GM12878 (cell line): ENCODE measurements at regions not wholly inside any gene's neighbourhood (a gene's known extent, or its start where the extent isn't known, plus 50 kb on each side); places are given as distances from the start of the nearest gene placed in this dataset.

Experiments
- ATAC-seq: fragments of 200-7000 bp; cut with Tn5 transposase; 3 replicates; pipeline ENCODE4 v1.9.1; 2020; ENCODE audit warnings: mild to moderate bottlenecking, moderate library complexity
- BruUV-seq: library from RNA; stranded (reverse); fragments of 400-500 nt; replicated peaks from 2 replicates; lab custom pipeline; 2021; lab: Mats Ljungman, UMichigan
- CTCF ChIA-PET: fragments of 300-600 bp; sonication (Branson Sonifier 250); formaldehyde crosslinking; extraction: SDS; loops from one replicate; lab custom pipeline; 2021; ENCODE audit warnings: inconsistent platforms; lab: Yijun Ruan, JAX
- POLR2A ChIA-PET: fragments of 350-600 bp; formaldehyde crosslinking; extraction: SDS; loops from one replicate; lab custom pipeline; 2021; ENCODE audit warnings: inconsistent platforms; lab: Charles Lee
- RAD21 ChIA-PET: fragments of 300-600 bp; sonication (Branson Sonifier 250); formaldehyde crosslinking; loops from one replicate; lab custom pipeline; 2023; ENCODE audit warnings: antibody characterized with exemption; ENCODE audit not compliant: unreplicated experiment; lab: Charles Lee
- SMC1A ChIA-PET: fragments of 300-600 bp; sonication (Branson Sonifier 250); formaldehyde crosslinking; loops from one replicate; lab custom pipeline; 2023; ENCODE audit not compliant: unreplicated experiment, uncharacterized antibody; lab: Charles Lee
- DNase-seq: peaks from one replicate; pipeline ENCODE4 v3.0.0-alpha.2; 2011; ENCODE audit warnings: low read depth, low spot score
- FAIRE-seq: peaks from 3 replicates; lab custom pipeline; 2011; peaks lifted over from hg19 to GRCh38; lab: Jason Lieb, UNC
- H2AFZ ChIP-seq: 2 replicates; pipeline ENCODE4 v1.6.0; 2011; ENCODE audit warnings: low read depth, low read length, control low read depth; ENCODE audit not compliant: control insufficient read depth
- H3K27ac ChIP-seq: 2 replicates; pipeline ENCODE4 v1.5.1; 2011; ENCODE audit warnings: control low read depth; ENCODE audit not compliant: control insufficient read depth, insufficient read depth
- H3K27me3 ChIP-seq, 2 experiments: replicated peaks in 1 of 2; 2 replicates each; pipeline versions ENCODE4 v1.6.0 to v1.6.1; 2011; ENCODE audit warnings: low read length in 1 of 2; ENCODE audit not compliant: control insufficient read depth in 2 of 2, insufficient read depth in 2 of 2
- H3K36me3 ChIP-seq, 2 experiments: 2 replicates each; pipeline ENCODE4 v1.5.1; 2011; ENCODE audit warnings: low read length in 1 of 2; ENCODE audit not compliant: control insufficient read depth in 2 of 2, insufficient read depth in 2 of 2
- H3K4me1 ChIP-seq: 2 replicates; pipeline ENCODE4 v1.6.1; 2011; ENCODE audit warnings: mild to moderate bottlenecking, low read length, moderate library complexity, mixed read lengths; ENCODE audit not compliant: control insufficient read depth, insufficient read depth
- H3K4me2 ChIP-seq: 2 replicates; pipeline ENCODE4 v1.6.0; 2011; ENCODE audit warnings: control low read depth; ENCODE audit not compliant: control insufficient read depth, insufficient read depth
- H3K4me3 ChIP-seq: fragments of 200-600 bp; sonication (generic); 2 replicates; pipeline ENCODE4 v1.5.1; 2016
- H3K79me2 ChIP-seq: 2 replicates; pipeline ENCODE4 v1.6.0; 2011; ENCODE audit warnings: low read length; ENCODE audit not compliant: control insufficient read depth, insufficient read depth
- H3K9ac ChIP-seq: 2 replicates; pipeline ENCODE4 v1.8.0; 2011; ENCODE audit warnings: low read length, control low read depth, mixed read lengths; ENCODE audit not compliant: control insufficient read depth, insufficient read depth
- H3K9me3 ChIP-seq: replicated peaks from 3 replicates; pipeline ENCODE4 v1.5.1; 2011; ENCODE audit warnings: mild to moderate bottlenecking, low read length; ENCODE audit not compliant: control insufficient read depth, insufficient read depth
- H4K20me1 ChIP-seq: 2 replicates; pipeline ENCODE4 v1.6.0; 2011; ENCODE audit not compliant: control insufficient read depth, insufficient read depth
- EZH2 ChIP-seq: IDR thresholded peaks from 2 replicates; pipeline ENCODE4 v1.6.1; 2012; ENCODE audit warnings: low read depth, mild to moderate bottlenecking, control low read depth, inconsistent platforms, low read length, borderline replicate concordance; ENCODE audit not compliant: control insufficient read depth
- MAX ChIP-seq: IDR thresholded peaks from 2 replicates; pipeline ENCODE4 v1.6.1; 2012; ENCODE audit warnings: low read depth, low read length, improper control_type of control experiment
- MXI1 ChIP-seq: fragments of 150-350 bp; IDR thresholded peaks from 2 replicates; pipeline ENCODE4 v1.6.1; 2011; ENCODE audit warnings: low read depth, mild to moderate bottlenecking, inconsistent platforms, low read length, improper control_type of control experiment
- RELA ChIP-seq: fragments of 450-650 bp; IDR thresholded peaks from 2 replicates; pipeline ENCODE4 v1.8.0; 2014; ENCODE audit warnings: borderline replicate concordance; ENCODE audit not compliant: partially characterized antibody
- ZBTB11 ChIP-seq: fragments of 450-650 bp; formaldehyde crosslinking; IDR thresholded peaks from 2 replicates; pipeline ENCODE4 v1.5.0; 2022; ENCODE audit warnings: mild to moderate bottlenecking, missing genetic modification characterization
- WGBS: methylation state at CpG from one replicate; pipeline ENCODE4 v1.1.6; 2016; ENCODE audit warnings: low lambda C conversion rate; ENCODE audit not compliant: insufficient replicate concordance, insufficient coverage; ENCODE audit errors: missing lambda C conversion rate; 5-methylcytosine and 5-hydroxymethylcytosine counted together
- in situ Hi-C: fragments of 300-500 bp; cut with MboI; formaldehyde crosslinking; loops from 9 replicates; pipeline ENCODE4 v1.14.3; 2018; ENCODE audit warnings: mixed read lengths
- intact Hi-C: fragments of 100-400 bp; cut with micrococcal nuclease; formaldehyde crosslinking; loops from one replicate; pipeline ENCODE4 v1.14.2; 2022; ENCODE audit not compliant: unreplicated experiment
- TF ChIP-seq, protein P1 (sequence below): fragments of 450-650 bp; IDR thresholded peaks from 2 replicates; pipeline ENCODE4 v1.6.1; 2017; ENCODE audit warnings: mild to moderate bottlenecking, moderate library complexity

DNA sequence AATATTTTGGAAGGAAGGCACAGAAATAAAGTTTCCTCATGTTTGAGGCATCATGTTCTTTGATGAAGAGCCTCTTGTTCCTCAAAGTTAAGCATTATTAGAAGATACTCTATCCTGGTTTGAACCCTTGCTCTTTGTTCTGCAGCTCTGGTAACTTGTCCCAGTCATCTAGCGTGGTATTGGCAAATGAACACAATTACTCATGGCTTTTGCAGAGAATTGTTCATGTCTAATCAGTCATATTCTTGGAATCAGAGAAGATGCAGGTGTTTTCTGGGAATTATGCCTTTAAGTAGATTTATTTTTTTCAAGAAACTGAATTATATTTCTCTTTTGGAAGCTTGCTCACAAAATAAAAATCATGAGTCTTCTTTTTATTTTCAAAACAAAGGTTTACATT lies 52.9 kb upstream of the HPGDS start:
- Histone ChIP-seq H2AFZ (no peak overlapping the region), H3K36me3 (no peaks in the 10 kb centered on the region), H3K4me3 (no peak overlapping the region), H3K27me3 (no peaks in the 10 kb centered on the region), H3K9me3 (no peaks in the 10 kb centered on the region), H3K4me1 (no peaks in the 10 kb centered on the region), H3K9ac (no peak overlapping the region), H3K27ac (no peak overlapping the region), H4K20me1 (no peaks in the 10 kb centered on the region)
- POLR2A ChIA-PET = no interaction called here
- intact Hi-C loops = no loop called here
- in situ Hi-C loops = no loop called here
- SMC1A ChIA-PET = interaction anchor here (1.2 to 1.8 kb wide), 4 partner anchors 12 to 206 kb away, joined by 3 to 7 read pairs (median 6); no protein-coding TSS in a partner anchor
- 35% methylated on average over 1 of the region's 1 CpG for WGBS
- BruUV-seq = no TSS peak
- ATAC-seq = no peak
- CTCF ChIA-PET = interaction anchor here (0.9 to 3.1 kb wide), 2 partner anchors 12 to 198 kb away, joined by 3 to 26 read pairs; no protein-coding TSS in a partner anchor
- no peak for TF ChIP-seq RELA
- TF ChIP-seq ZBTB11 = no peak
- no peak for TF ChIP-seq MAX
- no peak for TF ChIP-seq EZH2
- TF ChIP-seq MXI1 = no peak
- TF ChIP-seq, protein P1, sequence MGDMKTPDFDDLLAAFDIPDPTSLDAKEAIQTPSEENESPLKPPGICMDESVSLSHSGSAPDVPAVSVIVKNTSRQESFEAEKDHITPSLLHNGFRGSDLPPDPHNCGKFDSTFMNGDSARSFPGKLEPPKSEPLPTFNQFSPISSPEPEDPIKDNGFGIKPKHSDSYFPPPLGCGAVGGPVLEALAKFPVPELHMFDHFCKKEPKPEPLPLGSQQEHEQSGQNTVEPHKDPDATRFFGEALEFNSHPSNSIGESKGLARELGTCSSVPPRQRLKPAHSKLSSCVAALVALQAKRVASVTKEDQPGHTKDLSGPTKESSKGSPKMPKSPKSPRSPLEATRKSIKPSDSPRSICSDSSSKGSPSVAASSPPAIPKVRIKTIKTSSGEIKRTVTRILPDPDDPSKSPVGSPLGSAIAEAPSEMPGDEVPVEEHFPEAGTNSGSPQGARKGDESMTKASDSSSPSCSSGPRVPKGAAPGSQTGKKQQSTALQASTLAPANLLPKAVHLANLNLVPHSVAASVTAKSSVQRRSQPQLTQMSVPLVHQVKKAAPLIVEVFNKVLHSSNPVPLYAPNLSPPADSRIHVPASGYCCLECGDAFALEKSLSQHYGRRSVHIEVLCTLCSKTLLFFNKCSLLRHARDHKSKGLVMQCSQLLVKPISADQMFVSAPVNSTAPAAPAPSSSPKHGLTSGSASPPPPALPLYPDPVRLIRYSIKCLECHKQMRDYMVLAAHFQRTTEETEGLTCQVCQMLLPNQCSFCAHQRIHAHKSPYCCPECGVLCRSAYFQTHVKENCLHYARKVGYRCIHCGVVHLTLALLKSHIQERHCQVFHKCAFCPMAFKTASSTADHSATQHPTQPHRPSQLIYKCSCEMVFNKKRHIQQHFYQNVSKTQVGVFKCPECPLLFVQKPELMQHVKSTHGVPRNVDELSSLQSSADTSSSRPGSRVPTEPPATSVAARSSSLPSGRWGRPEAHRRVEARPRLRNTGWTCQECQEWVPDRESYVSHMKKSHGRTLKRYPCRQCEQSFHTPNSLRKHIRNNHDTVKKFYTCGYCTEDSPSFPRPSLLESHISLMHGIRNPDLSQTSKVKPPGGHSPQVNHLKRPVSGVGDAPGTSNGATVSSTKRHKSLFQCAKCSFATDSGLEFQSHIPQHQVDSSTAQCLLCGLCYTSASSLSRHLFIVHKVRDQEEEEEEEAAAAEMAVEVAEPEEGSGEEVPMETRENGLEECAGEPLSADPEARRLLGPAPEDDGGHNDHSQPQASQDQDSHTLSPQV = no peak
- TF ChIP-seq, all 136 proteins: peak for 0
- no peak for FAIRE-seq
- no peak overlapping the region for H3K4me2 ChIP-seq
- RAD21 ChIA-PET = no interaction called here
- DNase-seq = no peak
- no peaks in the 10 kb centered on the region for H3K79me2 ChIP-seq
